T-helper 22 cell (primary cell): ENCODE measurements at regions not wholly inside any gene's neighbourhood (a gene's known extent, or its start where the extent isn't known, plus 50 kb on each side); places are given as distances from the start of the nearest gene placed in this dataset.
"Not testable (repeated sequence)": the region's sequence is repeated elsewhere in the genome, so short reads cannot be mapped to it uniquely, and the experiment has no call there.

Experiments
- DNase-seq: peaks from one replicate; pipeline ENCODE4 v3.0.0-alpha.2; 2020; ENCODE audit warnings: low read depth

- no peak for DNase-seq
These were observed 188.3 kb upstream of the ANKRD55 start for GRCh38 chr5:56421246-56422075.

DNA sequence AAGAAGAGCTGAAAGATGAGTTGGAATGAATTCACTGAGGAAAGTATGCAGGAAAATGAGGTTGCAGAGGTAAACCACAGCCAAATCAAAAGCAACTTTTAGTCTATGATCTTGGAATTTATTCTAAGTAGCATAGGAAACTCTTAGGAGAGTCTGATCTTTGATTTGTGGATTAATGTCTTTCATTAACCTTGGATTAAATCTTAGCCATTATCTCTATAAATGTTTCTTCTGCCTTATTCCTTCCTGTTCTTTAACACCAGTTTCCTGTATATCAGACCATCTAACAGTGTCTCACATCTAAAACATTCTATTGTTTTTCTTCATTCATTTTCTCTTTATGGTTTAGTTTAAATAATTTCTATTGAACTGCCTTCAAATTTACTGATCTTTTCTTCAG, 187.2 kb upstream of the ANKRD55 start:
- DNase-seq, result no peak

DNA sequence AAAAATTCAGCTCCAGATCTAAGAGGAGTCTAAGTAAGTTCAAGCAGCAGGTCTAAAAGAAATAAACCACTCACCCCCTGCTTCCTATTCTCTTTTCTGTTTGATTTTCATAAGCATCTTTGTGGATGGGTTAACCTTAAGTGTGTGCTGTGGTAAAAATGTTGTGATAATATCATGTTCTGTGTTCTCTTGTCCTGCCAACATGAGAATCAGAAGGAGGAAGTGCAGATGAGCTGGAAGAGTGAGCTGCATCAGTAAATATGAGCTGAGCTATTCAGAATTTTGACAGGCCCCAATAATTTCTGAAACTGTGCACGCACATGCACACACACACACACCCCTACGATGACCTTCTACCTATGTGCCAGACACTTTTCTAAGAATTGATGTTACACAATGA, 186.5 kb upstream of the ANKRD55 start:
- DNase-seq, result no peak

DNA sequence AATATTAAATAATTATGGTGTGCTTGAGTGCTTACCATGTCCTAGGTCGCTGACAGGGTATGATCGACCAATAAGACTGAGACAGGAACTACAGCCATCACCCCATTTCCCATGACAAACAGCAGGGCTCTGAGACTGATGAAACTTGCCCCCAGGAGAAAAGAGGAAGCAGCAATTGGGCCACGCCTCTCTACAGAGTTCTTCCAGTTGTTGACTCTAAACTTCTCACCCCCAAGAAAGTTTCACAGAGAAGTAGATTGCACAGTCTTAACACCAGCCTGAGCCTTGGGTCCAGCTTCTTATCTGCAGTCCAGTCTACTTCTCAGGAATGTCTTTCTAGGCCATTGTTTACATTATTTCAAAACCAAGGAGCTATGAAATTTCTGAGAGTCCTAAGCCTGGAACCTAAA, 182.2 kb upstream of the ANKRD55 start:
- no peak for DNase-seq

- no peak for DNase-seq
These were observed 180.9 kb upstream of the ANKRD55 start for GRCh38 chr5:56414066-56414465.

- DNase-seq, result no peak
These were observed 180.4 kb upstream of the ANKRD55 start for GRCh38 chr5:56413546-56413945.

DNA sequence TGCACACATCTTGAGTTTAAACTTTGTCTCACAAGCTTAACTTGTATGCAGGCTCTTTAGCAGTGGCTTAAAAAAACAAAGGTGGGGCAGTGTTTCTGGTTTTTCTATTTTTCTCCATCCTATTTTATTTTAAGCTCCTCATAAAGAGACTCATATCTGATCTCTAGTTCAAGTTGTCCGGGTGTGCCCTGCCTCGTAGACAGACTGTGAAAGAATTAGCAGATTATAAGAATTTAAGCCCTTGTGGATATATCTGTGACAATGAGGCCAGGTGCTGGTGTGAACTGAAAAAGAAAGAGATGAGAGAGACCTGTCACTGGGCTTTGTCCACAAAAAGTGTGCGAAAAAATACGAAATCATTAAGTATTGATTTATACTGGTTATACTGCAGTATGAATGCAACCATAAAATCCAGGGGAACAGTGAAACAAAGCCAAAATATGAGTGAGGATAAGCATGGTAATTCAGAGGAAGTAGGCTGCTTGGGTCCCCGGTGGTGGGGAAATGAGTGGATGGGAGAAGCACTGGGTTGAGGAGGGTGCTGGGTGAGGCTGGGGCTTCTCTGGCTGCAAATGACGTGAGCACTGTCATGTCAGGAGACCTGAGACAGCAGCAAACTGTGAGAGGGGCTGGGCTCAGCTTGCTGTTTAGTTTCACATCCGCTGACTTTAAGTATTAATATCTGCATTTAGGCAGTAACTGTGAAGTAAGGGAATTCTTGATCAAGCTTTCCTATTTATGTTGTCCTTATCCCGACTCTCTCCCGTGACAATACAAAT, 179.7 kb upstream of the ANKRD55 start:
- no peak for DNase-seq

DNA sequence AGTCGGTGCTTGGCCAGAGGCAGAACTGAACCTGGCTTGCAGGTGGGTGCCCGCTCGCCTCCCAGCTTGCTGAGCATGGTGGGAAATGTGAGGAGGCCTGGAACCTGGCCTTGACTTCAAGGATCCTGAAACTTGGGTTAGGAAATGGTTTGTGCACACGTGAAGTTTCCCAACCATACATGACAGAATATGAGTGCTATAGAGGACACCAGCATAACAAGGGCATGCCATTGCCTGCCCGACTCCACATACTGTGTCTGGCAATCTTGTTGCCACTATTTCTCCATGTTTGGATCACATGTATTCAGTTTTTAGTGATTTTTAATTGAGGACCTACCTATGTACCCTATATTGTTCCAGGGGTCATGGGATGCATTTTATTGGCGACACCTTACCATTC, 177.6 kb upstream of the ANKRD55 start:
- DNase-seq, result no peak

DNA sequence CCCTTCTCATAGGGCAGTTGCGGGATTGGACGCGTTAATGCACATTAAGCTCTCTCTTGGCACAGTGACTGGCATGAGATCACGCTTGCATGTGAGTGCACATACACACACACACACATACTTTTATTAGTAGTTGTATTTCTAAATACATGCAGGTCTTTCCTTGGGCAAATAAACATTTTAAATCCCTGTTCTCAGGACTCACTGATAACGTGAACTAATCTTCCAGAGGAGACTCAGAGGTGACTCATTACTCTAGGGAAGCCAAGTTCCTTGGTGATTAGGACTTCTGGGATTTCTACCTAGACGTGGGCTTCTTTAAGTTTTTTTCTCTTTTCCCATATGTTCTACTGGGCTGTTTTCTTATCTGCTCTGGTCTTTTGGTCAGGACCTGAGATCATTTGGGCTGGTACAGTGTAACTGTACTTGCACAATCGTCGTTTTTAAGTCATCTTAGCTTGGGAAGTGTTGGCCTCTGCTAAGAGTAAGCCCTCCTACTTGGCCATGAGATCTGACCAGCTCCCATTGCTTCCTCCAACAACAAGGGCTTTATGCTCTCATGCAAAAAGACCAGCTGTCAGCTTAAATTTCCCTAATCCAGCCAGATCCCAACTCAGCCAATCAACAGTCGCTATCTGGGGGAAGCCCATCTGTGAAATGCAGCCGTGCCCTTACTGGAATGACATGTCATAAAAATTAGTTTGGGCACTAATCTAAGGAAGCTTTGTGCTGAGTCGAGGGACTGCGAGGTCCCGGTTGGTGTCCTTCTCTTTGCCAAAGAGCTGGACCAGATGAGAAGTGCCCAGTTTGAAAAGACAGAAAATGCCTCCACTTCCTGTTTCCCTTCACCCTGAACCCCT, 176.4 kb upstream of the ANKRD55 start:
- no peak for DNase-seq

- no peak for DNase-seq
These were observed 173.7 kb upstream of the ANKRD55 start for GRCh38 chr5:56406838-56407237.

DNA sequence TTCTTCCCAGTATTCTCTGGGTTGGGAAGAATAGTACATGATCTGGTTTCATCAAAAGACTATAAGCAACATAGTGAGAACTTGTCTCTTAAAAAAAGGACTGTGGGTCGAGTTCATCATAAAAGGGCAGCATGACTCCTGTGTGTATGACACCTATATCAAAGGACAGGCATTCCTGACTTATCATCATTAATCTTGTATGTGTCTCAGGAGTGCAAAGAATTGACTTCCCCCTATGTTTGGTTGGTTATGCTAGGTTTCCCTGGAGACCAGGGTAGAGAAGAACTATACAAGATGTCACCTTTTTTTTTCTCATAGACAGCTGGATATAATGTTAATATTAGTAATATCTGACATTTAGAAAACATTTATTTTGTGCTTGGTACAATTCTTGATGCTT, 173.1 kb upstream of the ANKRD55 start:
- DNase-seq, result no peak

- no peak for DNase-seq
These were observed 172.2 kb upstream of the ANKRD55 start for GRCh38 chr5:56405116-56405908.

- no peak for DNase-seq
These were observed 169.4 kb upstream of the ANKRD55 start for GRCh38 chr5:56402266-56403220.

GRCh38 chr5:56397796-56398195, 164.7 kb upstream of the ANKRD55 start:
- DNase-seq, result not testable (repeated sequence)

DNA sequence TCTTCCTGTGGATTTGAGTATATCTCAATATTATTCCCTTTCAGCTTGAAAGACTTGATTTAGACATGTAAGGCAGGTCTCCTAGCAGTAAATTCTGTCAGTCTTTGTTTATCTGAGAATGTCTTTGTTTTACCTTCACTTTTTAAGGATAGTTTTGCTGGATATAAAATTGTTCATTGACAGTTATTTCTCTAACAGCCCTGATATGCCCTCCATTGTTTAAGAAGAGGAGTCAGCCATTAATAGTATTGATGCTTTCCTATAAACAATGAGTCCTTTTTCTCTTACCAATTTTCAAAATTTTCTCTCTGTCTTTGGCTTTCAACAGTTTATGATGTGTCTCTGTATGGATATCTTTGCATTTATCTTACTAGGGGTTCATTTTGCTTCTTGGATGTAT, 163.5 kb upstream of the ANKRD55 start:
- no peak for DNase-seq

GRCh38 chr5:56389261-56389660, 156.1 kb upstream of the ANKRD55 start:
- DNase-seq, result no peak

GRCh38 chr5:56388229-56388985, 155.3 kb upstream of the ANKRD55 start:
- no peak for DNase-seq

DNA sequence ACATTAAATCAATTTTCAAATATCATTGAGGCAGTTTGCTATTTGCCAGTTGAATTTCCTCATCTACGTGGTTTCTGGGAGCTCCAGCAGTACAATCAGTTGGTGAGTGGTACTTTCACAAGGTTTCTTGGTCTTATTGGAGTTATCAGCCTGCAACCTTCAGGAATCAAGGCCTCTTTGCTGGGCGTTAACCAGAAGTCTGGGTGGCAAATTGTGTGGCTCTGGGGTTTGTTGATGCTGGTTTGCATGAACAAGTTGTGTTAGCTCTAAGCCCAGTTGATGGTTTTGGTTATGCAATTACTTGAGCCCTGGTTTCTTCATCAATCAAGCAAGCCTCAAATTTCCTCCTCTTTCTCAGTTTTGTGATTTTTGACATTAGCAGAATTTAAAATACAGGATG, 152.9 kb upstream of the ANKRD55 start:
- DNase-seq, result no peak

DNA sequence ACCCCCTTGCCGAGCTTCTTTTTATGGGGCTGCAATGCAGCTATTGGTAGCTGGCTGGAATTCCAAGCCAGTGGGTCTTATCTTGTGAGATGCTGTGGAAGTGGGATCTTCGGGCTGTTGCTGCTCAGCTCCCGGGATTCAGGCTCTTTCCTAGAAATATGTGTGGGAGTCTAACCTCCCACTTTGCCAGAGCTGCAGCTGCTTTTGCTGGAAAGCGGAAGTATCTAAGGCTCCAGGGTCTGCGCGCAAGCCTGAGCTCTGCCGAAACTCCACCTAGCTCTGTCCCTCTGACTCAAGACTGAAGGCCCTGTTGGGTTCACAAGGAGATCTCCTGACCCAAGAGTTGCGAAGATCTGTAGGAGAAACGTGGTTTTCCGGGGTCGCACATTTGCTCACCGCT, 151.1 kb upstream of the ANKRD55 start:
- DNase-seq, result no peak

DNA sequence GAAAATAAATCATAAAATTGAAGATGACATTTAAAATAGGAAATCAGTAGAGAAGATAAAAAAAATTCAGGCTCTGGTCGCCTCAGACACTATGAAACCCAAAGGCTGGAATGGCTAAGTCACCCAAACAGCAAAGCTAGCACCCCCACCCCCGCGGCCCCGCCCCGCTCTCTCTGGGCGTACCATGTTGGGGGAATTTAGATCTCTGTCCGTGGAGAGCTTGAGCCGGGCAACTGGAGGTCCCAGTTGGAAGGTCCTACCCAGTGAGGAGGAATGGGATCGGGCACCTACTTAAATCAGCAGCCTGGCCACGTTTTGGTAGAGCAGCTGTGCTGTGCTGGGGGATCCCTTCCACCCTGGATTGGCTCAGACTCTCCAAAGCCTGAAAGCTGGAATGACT, 150.6 kb upstream of the ANKRD55 start:
- DNase-seq, result no peak
